GM12878 (cell line): ENCODE measurements at regions not wholly inside any gene's neighbourhood (a gene's known extent, or its start where the extent isn't known, plus 50 kb on each side); places are given as distances from the start of the nearest gene placed in this dataset.

ENCODE experiments used
- ATAC-seq: fragments of 200-7000 bp; cut with Tn5 transposase; 3 replicates; pipeline ENCODE4 v1.9.1; 2020; ENCODE audit warnings: mild to moderate bottlenecking, moderate library complexity
- BruUV-seq: library from RNA; stranded (reverse); fragments of 400-500 nt; replicated peaks from 2 replicates; lab custom pipeline; 2021; lab: Mats Ljungman, UMichigan
- CTCF ChIA-PET: fragments of 300-600 bp; sonication (Branson Sonifier 250); formaldehyde crosslinking; extraction: SDS; loops from one replicate; lab custom pipeline; 2021; ENCODE audit warnings: inconsistent platforms; lab: Yijun Ruan, JAX
- POLR2A ChIA-PET: fragments of 350-600 bp; formaldehyde crosslinking; extraction: SDS; loops from one replicate; lab custom pipeline; 2021; ENCODE audit warnings: inconsistent platforms; lab: Charles Lee
- RAD21 ChIA-PET: fragments of 300-600 bp; sonication (Branson Sonifier 250); formaldehyde crosslinking; loops from one replicate; lab custom pipeline; 2023; ENCODE audit warnings: antibody characterized with exemption; ENCODE audit not compliant: unreplicated experiment; lab: Charles Lee
- SMC1A ChIA-PET: fragments of 300-600 bp; sonication (Branson Sonifier 250); formaldehyde crosslinking; loops from one replicate; lab custom pipeline; 2023; ENCODE audit not compliant: unreplicated experiment, uncharacterized antibody; lab: Charles Lee
- DNase-seq: peaks from one replicate; pipeline ENCODE4 v3.0.0-alpha.2; 2011; ENCODE audit warnings: low read depth, low spot score
- FAIRE-seq: peaks from 3 replicates; lab custom pipeline; 2011; peaks lifted over from hg19 to GRCh38; lab: Jason Lieb, UNC
- H2AFZ ChIP-seq: 2 replicates; pipeline ENCODE4 v1.6.0; 2011; ENCODE audit warnings: low read depth, low read length, control low read depth; ENCODE audit not compliant: control insufficient read depth
- H3K27ac ChIP-seq: 2 replicates; pipeline ENCODE4 v1.5.1; 2011; ENCODE audit warnings: control low read depth; ENCODE audit not compliant: control insufficient read depth, insufficient read depth
- H3K27me3 ChIP-seq, 2 experiments: replicated peaks in 1 of 2; 2 replicates each; pipeline versions ENCODE4 v1.6.0 to v1.6.1; 2011; ENCODE audit warnings: low read length in 1 of 2; ENCODE audit not compliant: control insufficient read depth in 2 of 2, insufficient read depth in 2 of 2
- H3K36me3 ChIP-seq, 2 experiments: 2 replicates each; pipeline ENCODE4 v1.5.1; 2011; ENCODE audit warnings: low read length in 1 of 2; ENCODE audit not compliant: control insufficient read depth in 2 of 2, insufficient read depth in 2 of 2
- H3K4me1 ChIP-seq: 2 replicates; pipeline ENCODE4 v1.6.1; 2011; ENCODE audit warnings: mild to moderate bottlenecking, low read length, moderate library complexity, mixed read lengths; ENCODE audit not compliant: control insufficient read depth, insufficient read depth
- H3K4me2 ChIP-seq: 2 replicates; pipeline ENCODE4 v1.6.0; 2011; ENCODE audit warnings: control low read depth; ENCODE audit not compliant: control insufficient read depth, insufficient read depth
- H3K4me3 ChIP-seq: fragments of 200-600 bp; sonication (generic); 2 replicates; pipeline ENCODE4 v1.5.1; 2016
- H3K79me2 ChIP-seq: 2 replicates; pipeline ENCODE4 v1.6.0; 2011; ENCODE audit warnings: low read length; ENCODE audit not compliant: control insufficient read depth, insufficient read depth
- H3K9ac ChIP-seq: 2 replicates; pipeline ENCODE4 v1.8.0; 2011; ENCODE audit warnings: low read length, control low read depth, mixed read lengths; ENCODE audit not compliant: control insufficient read depth, insufficient read depth
- H3K9me3 ChIP-seq: replicated peaks from 3 replicates; pipeline ENCODE4 v1.5.1; 2011; ENCODE audit warnings: mild to moderate bottlenecking, low read length; ENCODE audit not compliant: control insufficient read depth, insufficient read depth
- H4K20me1 ChIP-seq: 2 replicates; pipeline ENCODE4 v1.6.0; 2011; ENCODE audit not compliant: control insufficient read depth, insufficient read depth
- ATF7 ChIP-seq: fragments of 450-650 bp; IDR thresholded peaks from 2 replicates; pipeline ENCODE4 v1.6.1; 2016; ENCODE audit warnings: low read depth, mild to moderate bottlenecking
- EGR1 ChIP-seq, 2 experiments: IDR thresholded peaks; 1 replicate in 1 of 2; 2 replicates in 1 of 2; pipeline ENCODE4 v1.6.1; 2011 to 2012; ENCODE audit warnings: low read depth in 2 of 2, low read length in 2 of 2, borderline replicate concordance in 1 of 2, mild to moderate bottlenecking in 1 of 2, moderate library complexity in 1 of 2
- IRF4 ChIP-seq: IDR thresholded peaks from 2 replicates; pipeline ENCODE4 v1.6.1; 2011; ENCODE audit warnings: low read depth, low read length
- JUNB ChIP-seq: IDR thresholded peaks from 2 replicates; pipeline ENCODE4 v1.6.1; 2016; ENCODE audit warnings: antibody characterized with exemption, mild to moderate bottlenecking
- MEF2B ChIP-seq: fragments of 450-650 bp; IDR thresholded peaks from 2 replicates; pipeline ENCODE4 v1.6.1; 2018; ENCODE audit warnings: mild to moderate bottlenecking, moderate library complexity; ENCODE audit not compliant: partially characterized antibody, poor library complexity, severe bottlenecking
- NR2C1 ChIP-seq: fragments of 450-650 bp; IDR thresholded peaks from 2 replicates; pipeline ENCODE4 v1.6.1; 2017; ENCODE audit warnings: antibody characterized with exemption, mild to moderate bottlenecking, moderate library complexity
- SREBF2 ChIP-seq: IDR thresholded peaks from 2 replicates; pipeline ENCODE4 v1.6.1; 2012; ENCODE audit warnings: mild to moderate bottlenecking, low read length
- ZNF384 ChIP-seq: IDR thresholded peaks from 2 replicates; pipeline ENCODE4 v1.6.1; 2012; ENCODE audit warnings: low read depth, mild to moderate bottlenecking, low read length, improper control_type of control experiment, borderline replicate concordance
- WGBS: methylation state at CpG from one replicate; pipeline ENCODE4 v1.1.6; 2016; ENCODE audit warnings: low lambda C conversion rate; ENCODE audit not compliant: insufficient replicate concordance, insufficient coverage; ENCODE audit errors: missing lambda C conversion rate; 5-methylcytosine and 5-hydroxymethylcytosine counted together
- in situ Hi-C: fragments of 300-500 bp; cut with MboI; formaldehyde crosslinking; loops from 9 replicates; pipeline ENCODE4 v1.14.3; 2018; ENCODE audit warnings: mixed read lengths
- intact Hi-C: fragments of 100-400 bp; cut with micrococcal nuclease; formaldehyde crosslinking; loops from one replicate; pipeline ENCODE4 v1.14.2; 2022; ENCODE audit not compliant: unreplicated experiment

DNA sequence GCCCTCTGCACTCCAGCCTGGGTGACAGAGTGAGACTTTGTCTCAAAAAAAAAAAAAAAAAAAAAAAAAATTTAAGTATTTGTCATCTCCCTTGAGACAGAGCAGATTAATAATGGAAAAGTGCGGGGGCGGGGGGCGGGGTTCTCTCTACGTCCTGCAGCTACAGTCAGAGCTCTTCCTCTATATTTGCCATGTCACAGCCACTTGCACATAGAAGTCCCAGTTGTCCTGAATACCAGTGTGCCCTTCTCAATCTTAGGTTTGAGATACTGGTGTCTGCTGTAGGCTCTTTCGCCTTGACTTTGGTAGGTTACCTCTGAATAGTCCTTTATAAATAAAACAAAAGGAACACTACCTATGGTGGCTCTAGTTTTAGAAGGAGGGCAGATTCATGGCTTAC lies 237.8 kb upstream of the PGRMC2 start:
- SMC1A ChIA-PET: interaction anchor here (0.6 to 2.7 kb wide), 8 partner anchors 9 to 72 kb away, joined by 3 to 11 read pairs (median 3); no protein-coding TSS in a partner anchor
- RAD21 ChIA-PET: interaction anchor here (0.6 to 2.5 kb wide), 2 partner anchors 28 to 150 kb away, joined by 3 to 10 read pairs; no protein-coding TSS in a partner anchor
- Histone ChIP-seq H3K9ac (no peak overlapping the region), H3K27ac (no peak overlapping the region), H4K20me1 (no peaks in the 10 kb centered on the region), H3K4me2 (no peak overlapping the region), H3K27me3 (no peaks in the 10 kb centered on the region), H3K4me1 (no peaks in the 10 kb centered on the region), H3K36me3 (no peaks in the 10 kb centered on the region), H3K79me2 (no peaks in the 10 kb centered on the region), H2AFZ (no peak overlapping the region; the same call in 1 of the 2 replicates), H3K9me3 (no peaks in the 10 kb centered on the region), H3K4me3 (no peak overlapping the region)
- CTCF ChIA-PET: interaction anchor here (0.6 to 1.0 kb wide), 2 partner anchors 21 to 50 kb away, joined by 3 read pairs; no protein-coding TSS in a partner anchor
- in situ Hi-C loops: no loop called here
- intact Hi-C loops: no loop called here
- no TSS peak for BruUV-seq
- ATAC-seq (peak; percentile 58), DNase-seq (no peak), FAIRE-seq (no peak)
- POLR2A ChIA-PET: interaction anchor here (0.6 kb wide), 1 partner anchor 337 kb away, joined by 4 read pairs; no protein-coding TSS in a partner anchor
- TF ChIP-seq NR2C1 (0 out of 2 replicates have a peak, but pooled peaks have one; percentile 26), IRF4 (no peak), ZNF384 (peak; percentile 63), EGR1 (IDR thresholded peaks at IDR 0.05; ENCODE audit: borderline replicate concordance in 1 of 2, low read depth in 2 of 2, low read length in 2 of 2) (peak in 1 of 2 experiments; percentile 86; a peak in 1 of 3 replicates), SREBF2 (no peak), MEF2B (peak; percentile 74), JUNB (peak; percentile 41; the same call in 1 of the 2 replicates), ATF7 (0 out of 2 replicates have a peak, but pooled peaks have one; percentile 31)
- 14% methylated on average over 5 of the region's 5 CpGs for WGBS
